Ishikawa (cell line): ENCODE measurements at regions not wholly inside any gene's neighbourhood (a gene's known extent, or its start where the extent isn't known, plus 50 kb on each side); places are given as distances from the start of the nearest gene placed in this dataset.

Source experiments
- CEBPB ChIP-seq: IDR thresholded peaks from 2 replicates; pipeline ENCODE4 v1.6.1; 2012
- CREB1 ChIP-seq: IDR thresholded peaks from 2 replicates; pipeline ENCODE4 v1.6.1; 2012; ENCODE audit warnings: low read depth
- EGR1 ChIP-seq: IDR thresholded peaks from 2 replicates; pipeline ENCODE4 v1.6.1; 2012
- EP300 ChIP-seq: IDR thresholded peaks from 2 replicates; pipeline ENCODE4 v1.6.1; 2012; ENCODE audit warnings: borderline replicate concordance
- FOXM1 ChIP-seq: IDR thresholded peaks from 2 replicates; pipeline ENCODE4 v1.6.1; 2012; ENCODE audit warnings: low read depth, borderline replicate concordance
- NFIC ChIP-seq: IDR thresholded peaks from 2 replicates; pipeline ENCODE4 v1.6.1; 2012
- RAD21 ChIP-seq: IDR thresholded peaks from 2 replicates; pipeline ENCODE4 v1.6.1; 2012; ENCODE audit warnings: low read depth
- REST ChIP-seq: IDR thresholded peaks from 2 replicates; pipeline ENCODE4 v1.6.1; 2012; ENCODE audit warnings: low read depth, mild to moderate bottlenecking
- TAF1 ChIP-seq: IDR thresholded peaks from 2 replicates; pipeline ENCODE4 v1.6.1; 2012; ENCODE audit warnings: low read depth, mild to moderate bottlenecking
- TCF12 ChIP-seq: IDR thresholded peaks from 2 replicates; pipeline ENCODE4 v1.6.1; 2012; ENCODE audit warnings: low read depth
- TEAD4 ChIP-seq: IDR thresholded peaks from 2 replicates; pipeline ENCODE4 v1.6.1; 2012
- USF1 ChIP-seq: IDR thresholded peaks from 2 replicates; pipeline ENCODE4 v1.6.1; 2012
- YY1 ChIP-seq: IDR thresholded peaks from 2 replicates; pipeline ENCODE4 v1.6.1; 2012; ENCODE audit warnings: low read depth
- ZBTB7A ChIP-seq: IDR thresholded peaks from 2 replicates; pipeline ENCODE4 v1.6.1; 2012; ENCODE audit warnings: low read depth
- TF ChIP-seq, protein P1 (sequence below): IDR thresholded peaks from 2 replicates; pipeline ENCODE4 v1.6.1; 2012

DNA sequence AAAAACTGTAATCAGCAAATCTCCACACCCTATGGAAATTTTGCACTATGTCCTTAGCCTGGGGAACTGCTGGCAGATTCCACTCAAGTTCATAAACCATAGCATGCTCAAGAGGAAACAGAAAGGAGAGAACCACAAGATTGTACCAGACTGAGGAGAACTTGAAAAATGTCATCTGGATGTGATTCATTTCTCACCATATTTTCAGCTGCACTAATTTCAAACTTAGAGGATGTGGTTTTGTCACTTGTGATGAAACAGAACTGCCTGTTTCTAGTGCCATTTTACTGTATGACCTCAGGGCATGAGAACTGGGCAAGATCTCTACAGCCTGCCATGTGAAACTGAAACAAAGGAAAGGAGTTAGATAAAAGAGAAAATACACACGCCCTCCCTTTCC is 1493.1 kb upstream of the FLRT2 start:
- TF ChIP-seq USF1 (no peak), FOXM1 (no peak), TAF1 (no peak), NFIC (no peak), CEBPB (no peak), RAD21 (no peak), REST (no peak), EP300 (no peak), TEAD4 (no peak), EGR1 (no peak), TCF12 (no peak), YY1 (no peak), CREB1 (no peak), ZBTB7A (no peak)
- TF ChIP-seq, protein P1, sequence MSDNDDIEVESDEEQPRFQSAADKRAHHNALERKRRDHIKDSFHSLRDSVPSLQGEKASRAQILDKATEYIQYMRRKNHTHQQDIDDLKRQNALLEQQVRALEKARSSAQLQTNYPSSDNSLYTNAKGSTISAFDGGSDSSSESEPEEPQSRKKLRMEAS = no peak

GRCh38 chr14:84037593-84037992 is 1492.4 kb upstream of the FLRT2 start:
- TF ChIP-seq CEBPB (no peak), FOXM1 (no peak), CREB1 (no peak), YY1 (no peak), REST (no peak), USF1 (no peak), NFIC (no peak), TCF12 (no peak), TEAD4 (no peak), TAF1 (no peak)

DNA sequence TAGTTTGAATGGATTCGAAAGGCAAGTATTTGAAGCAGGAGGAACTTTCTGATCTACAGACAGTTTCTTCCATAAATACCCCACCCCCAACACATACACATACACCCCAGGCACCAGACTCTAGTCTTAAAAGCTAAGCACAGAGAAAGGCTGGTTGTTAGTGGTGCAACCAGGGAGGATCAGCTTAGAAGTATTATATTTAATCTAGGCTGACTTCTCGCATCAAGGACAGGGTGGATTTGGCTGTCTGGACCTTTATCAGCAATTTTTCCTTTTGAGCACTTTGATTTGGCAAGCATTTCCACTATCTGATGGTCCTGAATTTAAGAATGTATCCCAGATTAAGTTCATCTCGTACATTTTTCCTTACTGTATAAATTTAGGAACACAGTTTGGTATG is 1489.8 kb upstream of the FLRT2 start:
- TF ChIP-seq YY1 = no peak

DNA sequence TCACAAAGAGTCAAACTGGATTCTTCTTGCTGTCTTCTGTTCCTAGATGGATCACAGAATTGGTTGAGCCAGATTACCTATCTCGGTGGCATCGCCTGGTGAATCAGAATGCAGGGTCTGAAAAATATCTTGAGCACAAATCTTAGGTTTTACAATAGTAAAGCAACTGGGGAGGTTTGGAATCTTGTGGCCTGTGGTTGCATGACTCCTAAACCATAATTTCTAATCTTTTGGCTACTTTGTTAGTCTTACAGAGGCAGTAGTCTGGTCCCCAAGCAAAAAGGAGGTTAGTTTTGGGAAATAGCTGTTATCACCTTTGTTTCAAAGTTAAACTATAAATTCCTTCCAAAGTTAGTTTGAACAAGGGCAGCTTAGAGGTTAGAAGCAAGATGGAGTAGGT is 1488.5 kb upstream of the FLRT2 start:
- TF ChIP-seq FOXM1 = no peak

DNA sequence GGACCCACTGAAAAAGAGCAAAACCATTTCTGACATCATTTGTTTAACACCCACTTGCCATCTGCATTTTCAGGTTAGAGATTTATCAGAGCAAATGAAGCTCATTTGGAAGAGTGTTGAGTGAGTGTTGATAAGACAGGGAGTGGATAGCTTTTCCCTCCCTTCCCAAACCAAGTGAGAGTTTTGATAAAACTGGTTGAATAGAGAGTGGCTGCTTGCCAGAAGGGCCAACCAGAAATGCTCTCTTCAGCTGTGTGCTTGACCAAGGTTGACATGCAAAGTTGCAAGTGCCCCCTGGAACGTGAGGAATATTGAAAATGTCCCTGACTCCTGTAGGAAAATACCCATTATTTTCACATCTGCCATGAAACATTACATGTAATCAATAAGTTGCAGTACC is 1487.0 kb upstream of the FLRT2 start:
- no peak for TF ChIP-seq CEBPB
- TF ChIP-seq TEAD4 = no peak
- TF ChIP-seq REST = no peak
- TF ChIP-seq, protein P1 = no peak
- no peak for TF ChIP-seq USF1
- no peak for TF ChIP-seq TAF1
- TF ChIP-seq CREB1 = no peak
- TF ChIP-seq ZBTB7A = no peak
- TF ChIP-seq TCF12 = no peak
- no peak for TF ChIP-seq RAD21
- TF ChIP-seq EGR1 = no peak
- TF ChIP-seq EP300 = no peak
- no peak for TF ChIP-seq NFIC
- no peak for TF ChIP-seq YY1
- TF ChIP-seq FOXM1 = no peak
